Body of pancreas (tissue), 4 donors: ENCODE measurements at regions not wholly inside any gene's neighbourhood (a gene's known extent, or its start where the extent isn't known, plus 50 kb on each side); places are given as distances from the start of the nearest gene placed in this dataset.

Source experiments
- ATAC-seq: fragments of 150-250 bp; one replicate; pipeline ENCODE4 v1.9.1; 2016
- DNase-seq, 4 donors: peaks; one replicate each; pipeline ENCODE4 v3.0.0-alpha.2; 2019
- H3K27ac ChIP-seq, 4 donors: fragments of 200-600 bp; sonication (generic); 1 replicate in 3 of 4; 2 replicates in 1 of 4; pipeline versions ENCODE4 v1.5.1 to v1.6.1; 2016 to 2019; ENCODE audit warnings: mild to moderate bottlenecking in 1 of 4, mixed read lengths in 1 of 4, moderate library complexity in 1 of 4
- H3K27me3 ChIP-seq, 2 donors: fragments of 200-600 bp; sonication (generic); one replicate each; pipeline ENCODE4 v1.6.0; 2016; ENCODE audit warnings: mild to moderate bottlenecking in 1 of 2
- H3K36me3 ChIP-seq, 2 donors: fragments of 200-600 bp; sonication (generic); replicated peaks in 1 of 2; 2 replicates each; pipeline ENCODE4 v1.5.1; 2016; ENCODE audit warnings: low read depth in 2 of 2; ENCODE audit not compliant: insufficient read depth in 1 of 2
- H3K4me1 ChIP-seq: fragments of 200-600 bp; sonication (generic); one replicate; pipeline ENCODE4 v1.6.0; 2016
- H3K4me3 ChIP-seq, 2 donors: fragments of 200-600 bp; sonication (generic); 1 replicate in 1 of 2; 2 replicates in 1 of 2; pipeline ENCODE4 v1.5.1; 2016 to 2019
- H3K9me3 ChIP-seq, 3 donors: fragments of 200-600 bp; sonication (generic); 1 replicate in 2 of 3; 2 replicates in 1 of 3; pipeline ENCODE4 v1.5.1; 2016
- CTCF ChIP-seq, 7 experiments: fragments of 450-650 bp in 4 of 7; fragments of 200-600 bp in 3 of 7; sonication (generic) in 3 of 7; IDR thresholded peaks; one replicate each; pipeline ENCODE4 v1.5.1; 2016 to 2019; ENCODE audit warnings: antibody characterized with exemption in 7 of 7
- POLR2A ChIP-seq, 3 donors: fragments of 450-650 bp; IDR thresholded peaks; one replicate each; pipeline ENCODE4 v1.6.1; 2016; ENCODE audit warnings: antibody characterized with exemption in 3 of 3, mild to moderate bottlenecking in 2 of 3
- WGBS, 2 donors: methylation state at CpG; one replicate each; pipeline ENCODE4 v1.1.5; 2017; 5-methylcytosine and 5-hydroxymethylcytosine counted together
- intact Hi-C: fragments of 100-400 bp; cut with DNase I; formaldehyde crosslinking; loops from one replicate; pipeline ENCODE4 v1.15.1; 2023

GRCh38 chr2:139964721-139965440 is 1184.7 kb upstream of the NXPH2 start:
- intact Hi-C loops: no loop called here
- no peaks in the 10 kb centered on the region for H3K9me3 ChIP-seq
- ATAC-seq (no peak), DNase-seq (no peak)
- H3K27me3 ChIP-seq: no peaks in the 10 kb centered on the region
- H3K27ac ChIP-seq: no peak overlapping the region
- WGBS, 2 donors: 50 to 53% methylated on average over 3 of the region's 3 CpGs
- H3K4me3 ChIP-seq: no peak overlapping the region
- no peaks in the 10 kb centered on the region for H3K4me1 ChIP-seq
- no peaks in the 10 kb centered on the region for H3K36me3 ChIP-seq
- no peak for TF ChIP-seq CTCF (IDR thresholded peaks at IDR 0.05)
- no peak for TF ChIP-seq POLR2A (IDR thresholded peaks at IDR 0.05)

DNA sequence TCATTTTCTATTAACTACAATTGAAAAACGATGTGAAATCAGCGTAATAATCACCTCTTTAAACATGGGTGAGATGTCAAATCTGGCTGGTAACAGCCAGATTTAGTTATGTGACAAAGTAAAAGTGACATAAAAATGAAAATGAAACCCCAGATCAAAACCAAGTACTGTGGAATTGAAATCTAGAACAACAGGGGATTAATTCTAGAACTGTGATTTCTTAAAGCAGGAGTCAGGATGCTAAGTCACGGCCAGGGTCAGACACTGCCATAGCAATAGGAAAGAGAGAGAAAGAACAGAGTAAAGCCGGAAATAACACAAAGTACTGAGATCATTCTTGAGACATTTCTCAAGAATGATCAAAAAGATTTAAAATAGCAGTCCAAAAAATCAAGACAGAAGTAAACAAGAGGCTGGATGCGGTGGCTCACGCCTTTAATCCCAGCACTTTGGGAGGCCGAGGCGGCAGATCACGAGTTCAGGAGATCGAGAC is 1183.7 kb upstream of the NXPH2 start:
- no peak for DNase-seq
- TF ChIP-seq POLR2A (IDR thresholded peaks at IDR 0.05) (no peak), CTCF (IDR thresholded peaks at IDR 0.05) (no peak)
- 65 to 72% methylated on average over 10 of the region's 10 CpGs for WGBS, 2 donors

GRCh38 chr2:139949242-139949972 is 1169.2 kb upstream of the NXPH2 start:
- H3K27ac ChIP-seq: no peak overlapping the region
- no peaks in the 10 kb centered on the region for H3K4me1 ChIP-seq
- DNase-seq (no peak), ATAC-seq (no peak)
- H3K27me3 ChIP-seq: no peaks in the 10 kb centered on the region
- WGBS, 2 donors: 70 to 72% methylated on average over 6 of the region's 6 CpGs
- H3K36me3 ChIP-seq: no peaks in the 10 kb centered on the region
- H3K4me3 ChIP-seq: no peak overlapping the region
- no peaks in the 10 kb centered on the region for H3K9me3 ChIP-seq
- intact Hi-C loops: no loop called here
- TF ChIP-seq POLR2A (IDR thresholded peaks at IDR 0.05) (no peak), CTCF (IDR thresholded peaks at IDR 0.05) (no peak)

More for the DNA sequence above, 1183.7 kb upstream of the NXPH2 start:
- Histone ChIP-seq H3K36me3 (no peaks in the 10 kb centered on the region), H3K4me3 (no peak overlapping the region), H3K9me3 (no peaks in the 10 kb centered on the region), H3K27ac (no peak overlapping the region), H3K27me3 (no peaks in the 10 kb centered on the region), H3K4me1 (no peaks in the 10 kb centered on the region)
- no peak for ATAC-seq
- intact Hi-C loops: no loop called here

DNA sequence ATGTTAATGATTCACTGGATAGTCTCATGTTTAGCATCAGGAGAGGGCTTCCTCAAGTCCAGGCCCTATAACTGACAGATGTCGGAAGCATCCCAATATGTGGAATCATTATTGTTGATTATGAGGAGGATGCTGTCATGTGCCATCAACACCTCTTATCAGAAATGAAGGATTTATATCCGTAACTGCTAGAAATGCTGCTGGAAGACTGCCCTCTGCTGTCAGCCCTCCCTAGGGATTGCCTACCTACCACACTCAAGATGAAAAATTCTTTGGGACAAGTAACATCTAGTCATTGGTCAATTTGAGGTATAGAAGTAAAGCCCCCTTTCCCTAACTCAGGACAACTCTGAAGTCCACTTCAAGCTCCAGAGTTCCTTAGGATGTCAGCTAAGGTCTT is 1166.5 kb upstream of the NXPH2 start:
- intact Hi-C loops: no loop called here

More for the DNA sequence above, 1166.5 kb upstream of the NXPH2 start:
- Histone ChIP-seq H3K27ac (no peak overlapping the region), H3K36me3 (no peaks in the 10 kb centered on the region), H3K4me3 (no peak overlapping the region), H3K9me3 (no peaks in the 10 kb centered on the region), H3K27me3 (no peaks in the 10 kb centered on the region), H3K4me1 (no peaks in the 10 kb centered on the region)
- DNase-seq (no peak), ATAC-seq (no peak)
- TF ChIP-seq CTCF (IDR thresholded peaks at IDR 0.05) (no peak), POLR2A (IDR thresholded peaks at IDR 0.05) (no peak)
- WGBS, 2 donors: 61 to 77% methylated on average over 2 of the region's 2 CpGs
